ENCODE measurements at regions not wholly inside any gene's neighbourhood (a gene's known extent, or its start where the extent isn't known, plus 50 kb on each side); places are given as distances from the start of the nearest gene placed in this dataset.
A peak's percentile ranks its signal among the peaks of the same experiment; 100 is the strongest.

GRCh38 chr15:38994310-38994709 lies 429.7 kb upstream of the RASGRP1 start:
- Histone ChIP-seq H3K9me1 (replicated peaks; ENCODE audit: control insufficient read depth, extremely low read depth, insufficient read depth, low read length) (no peaks in the 10 kb centered on the region), H2AFZ (ENCODE audit: low read depth, low read length) (peak overlapping the region; percentile 58), H3K4me3 (replicated peaks in 1 of 3; ENCODE audit: insufficient read depth in 1 of 3, low read depth in 1 of 3, low read length in 3 of 3) (no peak overlapping the region), H3K4me1 (ENCODE audit: control insufficient read depth, extremely low read depth, insufficient read depth, low read length) (peaks cover 54% of the 10 kb centered on the region), H3K4me2 (ENCODE audit: insufficient read depth, low read length) (peak overlapping the region; percentile 9), H3K79me2 (ENCODE audit: control insufficient read depth, insufficient read depth, low read length) (no peaks in the 10 kb centered on the region), H3K9ac (replicated peaks; ENCODE audit: extremely low read depth, insufficient read depth, low read length) (peak overlapping the region; percentile 24), H3K9me3 (replicated peaks; ENCODE audit: control insufficient read depth, insufficient read depth, low read length) (no peaks in the 10 kb centered on the region), H3K27me3 (ENCODE audit: control insufficient read depth in 2 of 2, insufficient read depth in 2 of 2, low read length in 2 of 2) (no peaks in the 10 kb centered on the region), H3K36me3 (ENCODE audit: control insufficient read depth in 2 of 2, extremely low read depth in 1 of 2, insufficient read depth in 2 of 2, low read length in 2 of 2) (no peaks in the 10 kb centered on the region), H3K27ac (ENCODE audit: insufficient read depth, low read depth, low read length) (peak overlapping the region; percentile 92), H4K20me1 (replicated peaks; ENCODE audit: control insufficient read depth, extremely low read depth, insufficient read depth, low read length) (no peaks in the 10 kb centered on the region)
- FAIRE-seq (no peak), DNase-seq (ENCODE audit: low read depth, low spot score) (peak; percentile 74)
- ChIA-PET POLR2A (interaction anchor here (0.6 to 3.4 kb wide), 8 partner anchors 99 to 594 kb away, joined by 3 to 21 read pairs (median 6); partner anchors contain the start of gene THBS1), CTCF (interaction anchor here (0.6 to 3.4 kb wide), 14 partner anchors 99 to 762 kb away, joined by 3 to 23 read pairs (median 4); partner anchors contain the start of gene THBS1)
- intact Hi-C loops (cut with micrococcal nuclease): no loop called here
- dilution Hi-C loops (cut with MboI; ENCODE audit: extremely low pct_ligation_motif_present, low sequenced_read_pairs): no loop called here
- BruUV-seq (replicated peaks): no TSS peak
- peak; percentile 50 for TF ChIP-seq GATA2 (IDR thresholded peaks at IDR 0.05; ENCODE audit: insufficient read depth, insufficient read length, low read depth, low read length)
- no peak for TF ChIP-seq POLR2A (IDR thresholded peaks at IDR 0.05; ENCODE audit: low read depth, low read length)

GRCh38 chr15:38996111-38996631 lies 431.6 kb upstream of the RASGRP1 start:
- intact Hi-C loops (cut with micrococcal nuclease): loop anchor here (1.0 to 5.0 kb wide), 10 partner anchors 101 to 584 kb away; no protein-coding TSS in a partner anchor
- Histone ChIP-seq H3K27me3 (ENCODE audit: control insufficient read depth in 2 of 2, insufficient read depth in 2 of 2, low read length in 2 of 2) (no peaks in the 10 kb centered on the region), H3K4me3 (replicated peaks in 1 of 3; ENCODE audit: insufficient read depth in 1 of 3, low read depth in 1 of 3, low read length in 3 of 3) (no peak overlapping the region), H3K9me1 (replicated peaks; ENCODE audit: control insufficient read depth, extremely low read depth, insufficient read depth, low read length) (no peaks in the 10 kb centered on the region), H3K4me1 (ENCODE audit: control insufficient read depth, extremely low read depth, insufficient read depth, low read length) (peaks cover 51% of the 10 kb centered on the region), H3K9ac (replicated peaks; ENCODE audit: extremely low read depth, insufficient read depth, low read length) (peak overlapping the region; percentile 64), H4K20me1 (replicated peaks; ENCODE audit: control insufficient read depth, extremely low read depth, insufficient read depth, low read length) (no peaks in the 10 kb centered on the region), H2AFZ (ENCODE audit: low read depth, low read length) (no peak overlapping the region), H3K36me3 (ENCODE audit: control insufficient read depth in 2 of 2, extremely low read depth in 1 of 2, insufficient read depth in 2 of 2, low read length in 2 of 2) (no peaks in the 10 kb centered on the region), H3K79me2 (ENCODE audit: control insufficient read depth, insufficient read depth, low read length) (no peaks in the 10 kb centered on the region), H3K4me2 (ENCODE audit: insufficient read depth, low read length) (peak overlapping the region; percentile 59), H3K9me3 (replicated peaks; ENCODE audit: control insufficient read depth, insufficient read depth, low read length) (no peaks in the 10 kb centered on the region), H3K27ac (ENCODE audit: insufficient read depth, low read depth, low read length) (peak overlapping the region; percentile 92)
- DNase-seq (ENCODE audit: low read depth, low spot score) (peak; percentile 96), FAIRE-seq (peak; percentile 86)
- no TSS peak for BruUV-seq (replicated peaks)
- POLR2A ChIA-PET: interaction anchor here (0.6 to 3.4 kb wide), 13 partner anchors 33 to 587 kb away, joined by 3 to 27 read pairs (median 5); partner anchors contain the start of gene THBS1
- CTCF ChIA-PET: interaction anchor here (0.7 to 3.4 kb wide), 18 partner anchors 11 to 760 kb away, joined by 3 to 23 read pairs (median 5); partner anchors contain the start of gene THBS1
- peak; percentile 50 for TF ChIP-seq POLR2AphosphoS5 (IDR thresholded peaks at IDR 0.05; ENCODE audit: insufficient read depth, low read depth, low read length)
- TF ChIP-seq POLR2A (IDR thresholded peaks at IDR 0.05; ENCODE audit: low read depth, low read length): peak; percentile 35
- peak; percentile 74 for TF ChIP-seq FOS (IDR thresholded peaks at IDR 0.05; ENCODE audit: borderline replicate concordance, insufficient read depth, low read length)
- no peak for TF ChIP-seq MYC (IDR thresholded peaks at IDR 0.05; ENCODE audit: low read depth, low read length)
- TF ChIP-seq JUN (IDR thresholded peaks at IDR 0.05; ENCODE audit: borderline replicate concordance, insufficient read depth, insufficient read length, low read depth): no peak
- peak; percentile 72 for TF ChIP-seq GATA2 (IDR thresholded peaks at IDR 0.05; ENCODE audit: insufficient read depth, insufficient read length, low read depth, low read length)
- dilution Hi-C loops (cut with MboI; ENCODE audit: extremely low pct_ligation_motif_present, low sequenced_read_pairs): no loop called here

Measured in endothelial cell of umbilical vein (primary cell).